ENCODE measurements at regions not wholly inside any gene's neighbourhood (a gene's known extent, or its start where the extent isn't known, plus 50 kb on each side); places are given as distances from the start of the nearest gene placed in this dataset.

DNA sequence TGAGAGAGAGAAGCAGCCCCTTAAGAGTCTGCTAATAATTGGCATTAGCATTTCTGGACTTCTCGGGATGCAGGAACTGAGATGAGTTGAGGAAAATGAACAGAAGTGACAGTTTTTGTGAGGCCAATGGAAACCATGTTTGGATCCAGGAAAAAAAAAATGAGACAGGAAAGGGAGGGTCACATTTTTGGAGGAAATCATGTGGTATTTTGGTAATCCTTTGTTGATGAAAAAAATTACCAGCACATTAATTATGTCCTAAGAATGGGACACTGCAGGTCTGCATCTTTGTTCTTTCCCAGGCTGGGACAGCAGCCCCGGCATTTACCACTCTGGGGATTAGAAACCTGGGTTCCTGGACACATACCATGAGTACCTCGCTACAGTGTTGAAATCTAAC lies 109.9 kb upstream of the ZFHX3 start:
- no peak for DNase-seq (ENCODE audit: low read depth in 3 of 3)

DNA sequence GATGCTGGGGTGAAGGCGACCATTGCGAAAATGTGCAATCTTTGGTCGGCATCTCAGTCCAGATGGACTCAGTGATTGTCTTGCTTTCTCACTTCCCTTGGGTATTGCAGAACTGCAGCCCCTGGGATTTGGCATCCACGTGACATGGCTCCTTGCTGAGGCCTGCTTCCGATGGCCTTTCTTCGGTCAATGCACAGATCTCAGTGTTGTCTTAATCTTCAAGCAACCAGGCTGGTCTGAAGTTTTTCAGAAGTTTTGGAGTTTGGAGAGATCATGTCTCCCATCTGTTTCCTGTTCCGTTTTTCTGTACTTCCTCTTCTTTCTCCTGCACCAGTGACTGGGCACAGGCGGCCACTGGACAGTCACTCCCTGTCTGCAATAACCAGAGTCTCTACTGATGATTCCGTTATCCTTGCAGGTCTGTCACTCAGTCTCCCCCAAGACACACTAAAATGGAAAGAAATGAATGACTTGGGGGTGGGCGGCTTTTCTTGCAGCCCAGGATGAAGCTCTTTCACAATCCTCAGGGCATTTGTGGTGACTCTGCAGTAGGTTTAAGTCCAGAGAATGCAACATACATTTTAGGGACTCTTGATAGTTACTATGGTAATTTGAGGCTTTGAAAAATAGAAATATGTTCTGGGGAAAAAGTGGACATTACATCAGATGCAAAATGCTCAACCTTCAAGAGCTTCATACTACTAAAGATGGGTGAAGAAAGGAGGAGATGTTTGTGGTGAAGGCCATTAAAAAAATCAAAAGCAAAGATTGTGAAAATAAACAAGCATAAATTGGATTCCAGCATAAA lies 106.3 kb upstream of the ZFHX3 start:
- no peak for DNase-seq (ENCODE audit: low read depth in 3 of 3)

DNA sequence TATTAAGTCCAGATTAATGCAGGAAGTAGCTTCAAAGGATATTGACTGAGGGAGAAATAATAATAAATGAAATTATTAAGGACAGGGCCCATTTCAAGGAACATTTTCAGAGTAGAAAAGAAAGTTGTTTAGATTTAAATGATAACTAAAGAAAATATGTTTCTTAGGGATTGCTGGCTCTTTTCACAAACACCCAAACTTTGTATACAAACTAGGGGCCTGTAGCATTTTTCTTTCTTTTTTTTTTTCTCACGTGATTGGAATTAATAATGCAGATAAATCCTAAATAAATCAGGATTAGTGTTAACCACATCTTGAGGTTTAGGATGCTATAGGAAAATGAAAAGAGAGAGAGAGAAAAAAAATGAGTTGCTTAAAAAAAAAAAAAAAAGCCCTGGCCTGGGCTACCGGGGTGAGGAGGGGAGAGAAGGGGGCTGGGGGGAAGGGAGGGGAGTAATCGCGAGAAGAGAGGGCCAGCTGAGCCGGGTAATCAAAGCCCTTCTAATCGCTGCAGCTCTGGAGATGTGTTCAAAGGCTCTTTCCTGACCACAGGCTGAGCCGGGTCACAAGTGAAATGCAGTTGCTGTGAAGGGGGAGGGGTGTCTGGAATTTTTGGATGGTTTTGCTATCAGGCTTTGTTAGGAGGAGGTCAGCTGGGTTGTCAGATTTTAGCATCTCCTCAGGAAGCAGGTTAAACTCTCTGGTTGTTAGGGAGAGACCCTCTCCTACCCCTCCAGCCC lies 104.6 kb upstream of the ZFHX3 start:
- no peak for DNase-seq (ENCODE audit: low read depth in 3 of 3)

DNA sequence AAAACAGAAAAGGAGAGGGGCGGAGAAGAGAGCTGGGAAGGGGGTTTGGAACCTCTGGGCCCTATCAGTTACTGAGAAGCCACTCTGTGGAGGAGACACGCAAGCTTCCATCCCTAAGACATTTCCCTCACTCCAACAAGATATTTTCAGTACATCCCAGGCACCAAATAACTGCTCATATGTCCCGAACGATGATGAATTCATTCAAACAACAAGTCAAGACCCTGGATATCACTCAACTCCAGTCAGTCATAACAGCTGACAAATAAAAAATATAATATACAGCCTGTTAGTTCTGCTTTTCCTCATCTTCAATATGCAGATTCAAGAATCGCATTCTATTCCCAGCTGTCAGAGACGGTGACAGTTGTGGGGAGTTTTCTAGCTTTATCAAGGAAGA lies 104.0 kb upstream of the ZFHX3 start:
- no peak for DNase-seq (ENCODE audit: low read depth in 3 of 3)

DNA sequence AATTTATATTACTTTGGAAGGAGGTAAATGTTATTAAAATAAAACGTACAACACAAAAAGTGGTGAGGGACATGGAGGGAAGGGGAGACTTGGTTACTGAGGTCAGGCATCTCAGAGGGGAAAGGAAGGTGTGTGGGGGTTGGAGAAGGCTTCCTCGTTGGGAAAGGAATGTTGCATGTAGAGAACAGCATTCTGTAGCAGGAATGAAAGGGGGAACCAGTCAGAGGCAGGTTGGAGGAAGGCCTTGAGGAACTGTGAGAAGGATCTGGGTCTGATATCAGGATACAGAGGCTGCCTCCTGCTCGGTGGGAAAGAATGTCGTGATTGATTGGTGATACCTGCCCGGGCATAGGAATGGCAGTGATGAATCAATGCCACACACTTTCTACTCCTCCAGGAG lies 103.3 kb upstream of the ZFHX3 start:
- DNase-seq (ENCODE audit: low read depth in 3 of 3): no peak

DNA sequence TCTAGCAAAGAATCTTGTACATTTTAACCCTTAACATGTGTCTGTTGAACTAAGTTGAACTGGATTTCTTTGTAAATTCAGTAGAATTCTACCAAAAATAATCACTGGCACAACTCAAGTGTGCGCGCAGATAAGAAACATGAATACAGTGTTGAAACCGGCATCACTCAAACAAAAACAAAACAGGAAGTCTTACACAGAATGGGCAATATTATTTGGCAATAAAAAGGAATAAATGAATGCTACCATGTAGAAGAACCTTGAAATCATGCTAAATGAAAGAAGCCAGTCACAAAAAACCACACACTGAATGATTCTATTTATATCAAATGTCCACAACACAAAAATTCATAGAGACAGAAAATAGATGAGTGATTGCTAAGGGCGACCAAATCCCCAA lies 102.9 kb upstream of the ZFHX3 start:
- DNase-seq (ENCODE audit: low read depth in 3 of 3): no peak

DNA sequence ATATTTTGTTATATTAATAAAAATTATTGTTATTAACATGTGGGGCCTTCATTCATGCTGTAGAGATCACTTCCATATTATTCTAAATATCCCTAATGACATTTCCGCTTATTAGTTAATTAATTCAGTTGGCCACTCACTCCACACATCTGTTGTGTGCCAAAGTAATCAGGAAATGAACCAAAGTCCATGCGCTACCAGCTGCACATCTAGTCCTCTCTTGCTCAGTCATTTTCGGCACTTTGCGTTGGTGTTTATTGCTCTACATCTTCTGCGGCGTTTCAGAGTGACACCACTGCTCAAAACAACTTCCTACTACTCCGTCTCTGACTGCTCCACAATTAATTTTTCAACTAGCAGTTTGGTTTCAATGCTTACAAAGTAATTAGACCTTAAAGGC lies 101.4 kb upstream of the ZFHX3 start:
- DNase-seq (ENCODE audit: low read depth in 3 of 3): no peak

DNA sequence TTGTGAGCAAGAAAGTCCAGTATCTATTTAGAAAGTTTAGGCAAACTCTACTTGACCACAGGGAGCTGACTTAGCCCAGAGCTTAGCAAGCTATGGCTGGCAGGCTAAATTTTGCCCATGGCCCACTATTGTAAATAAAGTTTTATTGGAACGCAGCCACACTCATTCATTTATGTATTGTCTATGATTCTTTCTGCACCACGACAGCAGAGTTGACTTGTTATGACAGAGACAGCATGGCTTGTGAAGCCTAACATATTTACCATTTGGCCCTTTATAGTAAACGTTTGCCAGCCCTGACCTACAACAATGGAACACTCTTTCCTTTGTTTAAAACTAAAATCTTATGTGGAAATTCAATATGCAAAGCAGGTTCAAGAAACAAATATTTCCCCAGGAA lies 100.0 kb upstream of the ZFHX3 start:
- DNase-seq (ENCODE audit: low read depth in 3 of 3): no peak

DNA sequence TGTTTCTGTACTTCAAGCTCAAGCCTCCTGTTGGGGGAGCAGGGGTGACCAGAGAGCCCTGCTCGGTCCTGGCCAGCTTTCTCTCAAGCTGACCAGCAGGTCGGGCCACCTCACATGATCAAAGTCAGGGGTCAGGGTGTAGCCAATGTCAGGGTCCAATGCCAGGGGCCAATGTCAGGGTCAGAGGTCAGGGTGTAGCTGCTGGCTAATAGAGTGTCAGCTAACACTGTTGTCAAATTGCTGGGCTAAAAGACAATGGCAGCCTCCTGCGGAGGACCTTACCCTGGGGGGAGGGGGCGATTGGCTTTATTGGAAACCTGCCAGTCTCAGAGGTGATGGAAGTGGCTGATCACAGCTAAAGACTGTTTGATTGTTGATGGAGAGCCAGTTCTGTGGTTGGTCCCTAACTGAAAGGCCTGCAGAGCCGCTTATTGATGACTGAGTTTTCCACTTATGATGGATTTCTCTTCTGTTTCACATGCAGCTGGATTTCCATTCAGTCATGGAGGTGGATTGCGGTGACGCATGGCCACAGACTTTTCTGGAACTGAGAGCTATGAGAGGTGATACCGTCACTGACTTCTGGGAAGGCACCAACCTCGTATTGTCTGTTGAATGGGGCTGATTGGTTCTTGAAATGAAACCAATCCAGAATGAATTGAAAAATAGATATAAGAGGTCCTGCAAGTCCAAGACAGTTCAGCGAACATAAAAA lies 97.4 kb upstream of the ZFHX3 start:
- no peak for DNase-seq (ENCODE audit: low read depth in 3 of 3)

DNA sequence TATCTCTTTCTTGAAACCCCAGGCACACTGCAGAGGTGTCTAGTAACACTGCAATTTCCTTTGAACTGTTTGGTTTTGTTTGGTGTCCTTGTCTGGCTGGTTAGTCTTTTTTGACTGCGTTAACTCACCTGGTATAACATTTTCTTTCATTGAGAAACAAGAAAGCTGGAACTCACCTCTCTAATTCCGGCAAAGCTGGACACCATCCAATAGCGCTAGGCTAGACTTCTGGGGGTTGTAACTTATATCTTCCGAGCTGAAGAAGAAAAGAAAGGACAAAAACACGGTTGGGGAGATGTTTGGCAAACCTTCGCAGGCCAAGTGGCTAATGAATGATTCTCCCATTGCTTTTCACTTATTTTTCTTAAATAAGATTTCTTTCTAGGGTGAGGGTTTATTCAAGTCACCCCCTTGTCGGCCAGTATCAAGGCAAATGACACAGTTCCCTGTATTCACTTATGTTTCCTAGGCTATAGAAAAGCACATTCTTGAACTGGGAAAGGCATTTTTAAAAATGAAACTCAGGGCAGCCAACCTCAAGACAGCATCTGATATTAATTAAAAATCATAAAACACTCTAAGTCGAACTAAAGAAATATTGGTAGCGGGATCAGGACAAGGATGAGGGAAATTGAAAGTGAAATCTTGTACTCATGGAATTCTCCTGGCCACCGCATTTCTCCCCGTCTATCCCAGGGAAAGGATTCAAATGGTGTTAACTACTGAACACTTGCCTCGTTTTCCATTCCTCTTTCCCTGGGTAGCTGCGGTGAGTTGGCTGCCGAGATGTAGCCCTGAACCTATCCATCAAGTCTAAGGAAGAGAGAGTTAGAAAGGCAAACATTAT lies 95.9 kb upstream of the ZFHX3 start:
- no peak for DNase-seq (ENCODE audit: low read depth in 3 of 3)

DNA sequence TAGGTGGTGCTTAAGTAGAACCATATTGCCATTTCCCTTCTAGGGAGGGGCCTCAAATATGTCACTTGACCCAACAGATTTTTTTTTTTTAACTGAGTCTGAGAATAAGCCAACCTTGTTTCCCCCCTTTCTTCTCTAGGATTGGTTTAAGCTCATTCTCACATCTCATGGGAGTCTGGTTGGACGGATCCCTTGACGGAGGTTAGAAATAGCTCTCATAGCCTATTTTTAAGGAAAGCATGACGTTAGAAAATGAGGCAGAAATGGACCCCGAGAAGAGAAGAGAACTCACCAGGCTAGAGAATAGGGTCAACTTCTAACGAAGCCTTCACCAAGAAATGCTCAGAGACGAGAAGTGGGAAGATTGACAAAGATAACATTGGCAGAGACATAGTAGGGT lies 95.1 kb upstream of the ZFHX3 start:
- no peak for DNase-seq (ENCODE audit: low read depth in 3 of 3)

DNA sequence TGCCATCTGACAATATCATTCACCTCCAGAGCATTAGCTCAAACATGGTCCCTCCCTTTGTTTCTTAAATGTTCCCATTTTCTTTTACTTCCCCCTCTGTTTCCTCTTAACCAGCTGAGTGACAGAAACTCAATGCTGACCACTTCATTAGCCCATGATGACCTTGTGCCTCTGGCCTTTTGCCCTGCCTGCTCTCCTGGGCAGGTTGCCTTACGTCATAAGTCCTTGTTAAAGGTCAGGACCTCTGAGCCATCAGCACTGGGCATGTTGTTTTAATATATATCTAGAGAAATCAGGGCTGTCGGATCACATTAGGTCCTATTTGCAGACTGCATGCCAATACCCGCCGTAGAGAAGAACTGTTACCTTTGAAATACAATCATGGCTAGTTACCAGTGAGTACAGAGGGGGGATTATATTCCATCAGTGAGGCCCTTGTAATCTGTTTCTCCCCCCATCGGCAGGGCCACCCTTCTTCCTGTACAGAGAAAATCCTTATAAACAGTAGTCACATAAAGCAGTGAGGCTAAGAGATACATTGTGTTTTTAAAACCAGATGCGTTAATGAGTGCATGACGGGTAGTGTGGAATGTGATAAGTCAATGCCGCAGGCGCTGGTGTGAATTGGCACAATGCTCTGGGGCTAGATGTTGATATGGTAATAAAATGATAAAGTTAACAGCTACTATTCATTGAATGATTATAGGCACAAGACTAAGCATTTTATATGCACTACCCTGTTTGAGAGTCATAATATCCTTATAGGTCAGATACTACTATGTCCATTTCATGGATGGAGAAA lies 94.3 kb upstream of the ZFHX3 start:
- DNase-seq (ENCODE audit: low read depth in 3 of 3): no peak

DNA sequence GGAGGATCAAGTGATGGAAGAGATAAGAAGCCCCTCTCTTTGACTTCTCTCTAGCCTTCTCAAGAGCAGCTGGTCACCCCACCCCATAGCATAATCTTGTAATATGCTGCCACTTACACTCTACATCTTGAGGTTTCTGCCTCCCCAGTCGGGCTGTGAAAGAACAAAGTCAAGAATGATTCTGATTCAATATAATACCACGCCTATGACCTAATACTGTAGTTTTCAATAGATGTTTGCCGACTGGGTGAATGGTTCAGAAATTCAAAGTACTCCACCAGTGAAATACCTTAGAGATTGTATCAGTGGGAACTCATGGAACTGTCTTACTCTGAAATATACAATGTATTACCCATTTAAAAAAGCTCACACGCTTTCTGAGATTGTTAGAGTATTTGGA lies 93.0 kb upstream of the ZFHX3 start:
- DNase-seq (ENCODE audit: low read depth in 3 of 3): no peak

DNA sequence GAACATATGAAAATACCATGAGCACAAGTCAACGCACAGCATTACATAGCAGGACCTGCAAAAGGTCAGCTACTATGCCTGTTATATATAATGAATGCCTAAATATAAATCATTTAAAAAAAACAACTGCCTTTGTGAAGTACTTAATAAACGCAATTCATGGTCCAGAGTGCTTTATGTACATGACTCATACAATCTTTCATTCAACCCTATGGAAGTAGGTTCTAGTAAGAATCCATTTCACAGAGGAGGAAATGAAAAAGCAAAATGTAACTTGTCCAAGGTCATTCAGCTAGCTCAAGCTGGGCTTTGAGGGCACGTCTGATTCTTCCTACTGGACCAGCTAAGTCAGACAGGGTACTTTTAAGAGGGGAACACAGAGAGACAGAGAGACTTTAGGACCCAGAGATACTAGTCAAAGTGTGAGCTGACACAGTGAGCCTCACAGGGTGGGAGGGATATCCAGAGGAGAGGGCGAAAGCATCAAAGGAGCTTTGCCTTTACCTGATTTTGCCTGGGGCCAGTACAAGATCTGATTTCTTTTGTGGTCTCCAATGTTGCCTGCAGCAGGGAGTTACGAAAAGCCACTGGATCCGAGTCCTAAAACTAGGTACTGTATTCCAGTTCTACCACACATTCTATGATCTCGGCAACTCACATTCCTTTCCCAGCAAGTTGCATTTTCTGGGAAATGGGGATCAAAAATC lies 83.4 kb upstream of the ZFHX3 start:
- no peak for DNase-seq (ENCODE audit: low read depth in 3 of 3)

DNA sequence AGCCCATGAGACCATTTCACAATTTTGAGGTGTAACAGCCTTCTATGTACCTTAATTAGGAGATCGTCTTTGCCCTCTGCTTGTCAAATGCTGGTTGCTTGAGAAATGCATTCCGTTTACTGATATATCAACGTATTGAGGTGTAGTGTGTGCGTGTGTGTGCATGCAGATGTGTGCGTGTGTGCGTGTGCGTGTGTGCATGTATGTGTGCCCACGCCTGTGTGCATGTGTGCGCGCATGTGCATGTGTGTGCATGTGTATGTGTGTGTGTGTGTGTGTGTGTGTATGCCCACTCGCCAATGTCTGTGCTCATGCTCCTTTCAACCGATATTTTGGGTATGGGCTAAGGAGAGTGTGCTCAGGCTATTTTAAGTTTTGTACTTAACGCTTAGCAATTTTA lies 81.5 kb upstream of the ZFHX3 start:
- DNase-seq (ENCODE audit: low read depth in 3 of 3): no peak

DNA sequence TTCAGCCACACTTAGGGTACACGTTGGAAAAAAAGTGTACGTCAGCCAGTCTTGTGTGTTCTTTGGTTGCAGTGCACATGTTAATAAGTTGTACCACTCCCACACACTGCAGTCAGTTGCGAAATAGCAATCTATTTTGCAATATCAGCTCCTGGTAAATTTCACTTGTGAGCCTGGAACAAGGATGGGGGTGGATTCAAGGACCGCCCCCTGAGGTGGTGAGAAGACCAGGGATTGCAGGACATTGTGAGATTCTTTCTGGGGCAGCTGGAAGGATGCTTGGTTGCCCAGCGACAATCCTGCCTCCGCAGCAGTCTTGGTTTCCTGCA lies 78.6 kb upstream of the ZFHX3 start:
- no peak for DNase-seq (ENCODE audit: low read depth in 3 of 3)

DNA sequence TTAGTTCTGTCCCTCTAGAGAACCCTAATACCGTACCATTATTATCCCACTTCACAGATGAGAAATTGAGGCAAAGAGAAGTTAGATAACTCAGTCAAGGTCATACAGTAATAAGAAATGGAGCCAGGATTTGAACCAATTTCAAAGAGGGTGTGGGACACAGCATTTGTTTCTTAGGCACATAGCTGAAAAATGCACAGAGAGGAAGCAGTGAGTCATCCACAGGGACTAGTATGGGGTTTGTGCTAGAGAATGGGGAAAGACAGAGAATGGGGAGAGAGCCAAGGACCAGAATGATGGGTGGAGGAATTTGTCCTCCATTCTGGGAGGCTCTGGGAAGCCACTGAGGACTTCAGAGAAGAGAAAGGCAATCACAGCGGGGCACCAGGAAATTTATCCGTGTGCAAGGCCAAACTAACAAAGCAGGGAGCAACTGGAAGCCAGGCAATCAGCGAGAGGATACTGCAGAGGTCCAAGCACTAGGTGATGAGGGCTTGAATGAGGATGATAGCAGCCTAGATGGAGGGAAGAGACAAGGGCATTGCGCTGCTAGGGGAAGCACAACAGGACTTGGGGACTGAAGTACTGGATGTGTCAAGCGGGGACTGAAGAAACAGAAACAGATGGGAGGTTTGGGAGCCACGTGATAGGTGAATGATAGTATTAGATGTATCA lies 78.1 kb upstream of the ZFHX3 start:
- no peak for DNase-seq (ENCODE audit: low read depth in 3 of 3)

DNA sequence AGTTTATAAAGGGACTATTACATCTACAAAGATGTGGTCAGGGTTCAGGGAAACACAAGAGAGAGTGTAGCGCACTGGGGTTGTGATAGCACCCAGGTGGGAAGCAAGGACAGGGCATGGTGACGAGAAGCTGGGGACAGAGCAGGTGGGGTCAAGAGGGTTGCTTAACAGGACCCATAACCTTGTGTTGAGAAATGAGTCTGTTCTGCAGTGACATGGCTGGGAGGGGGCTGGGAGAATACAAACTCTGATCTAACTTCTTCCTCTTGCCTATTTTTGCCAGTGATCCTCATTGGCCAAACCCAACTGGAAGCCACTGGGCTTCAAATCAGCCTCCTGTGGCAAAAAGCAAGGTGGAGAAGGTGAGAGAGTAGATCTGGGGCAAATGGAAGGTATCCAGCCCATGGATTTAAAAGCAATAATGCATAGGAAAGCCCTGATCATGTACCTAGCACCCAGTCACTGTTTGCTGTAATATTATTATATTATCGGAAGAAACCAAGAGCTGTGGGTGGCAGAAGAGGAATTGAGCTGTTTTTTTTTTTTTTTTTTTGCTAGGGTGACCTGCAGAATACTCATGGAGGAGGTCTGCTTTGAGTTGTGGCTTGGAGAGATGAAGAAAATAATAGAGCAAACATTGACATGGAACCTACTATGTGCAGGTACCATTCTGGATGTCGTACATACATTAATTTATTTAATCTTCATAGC lies 76.9 kb upstream of the ZFHX3 start:
- no peak for DNase-seq (ENCODE audit: low read depth in 3 of 3)

DNA sequence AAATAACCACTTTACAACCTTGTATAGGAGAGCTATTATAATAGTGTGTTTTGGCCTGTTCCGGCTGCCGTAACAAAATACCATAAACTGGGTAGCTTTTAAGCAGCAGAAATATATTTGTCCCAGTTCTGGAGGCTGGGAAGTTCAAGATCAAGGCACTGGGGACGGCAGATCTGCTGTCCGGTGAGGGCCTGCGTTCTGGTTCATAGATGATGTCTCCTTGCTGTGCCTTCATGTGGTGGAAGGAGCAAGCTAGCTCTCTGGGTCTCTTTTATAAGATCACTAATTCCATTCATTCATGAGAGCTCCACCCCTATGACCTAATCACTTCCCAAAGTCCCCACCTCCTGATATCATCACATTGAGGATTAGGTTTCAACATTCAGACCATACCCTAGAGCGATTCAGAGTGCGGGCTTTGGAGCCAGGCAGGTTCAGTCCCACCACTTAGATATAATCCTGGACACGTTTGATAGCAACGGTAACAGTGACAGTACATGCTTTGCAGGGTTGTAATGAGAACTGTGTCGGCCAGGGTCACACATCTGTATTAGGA lies 76.2 kb upstream of the ZFHX3 start:
- DNase-seq (ENCODE audit: low read depth in 3 of 3): no peak

Measured in stimulated activated CD4-positive, alpha-beta T cell treated with anti-CD3 and anti-CD28 coated beads, TNF-alpha, amount 100 ng/mL, for 48 hours (primary cell).